ACC112 (cell line): ENCODE measurements at regions not wholly inside any gene's neighbourhood (a gene's known extent, or its start where the extent isn't known, plus 50 kb on each side); places are given as distances from the start of the nearest gene placed in this dataset.
"Not testable (repeated sequence)": the region's sequence is repeated elsewhere in the genome, so short reads cannot be mapped to it uniquely, and the experiment has no call there.

ENCODE experiments used
- H2AFZ ChIP-seq: fragments of 200-600 bp; sonication (generic); one replicate; pipeline ENCODE4 v1.6.0; 2017; ENCODE audit warnings: antibody characterized with exemption, low read length; ENCODE audit not compliant: unreplicated experiment
- H3K27ac ChIP-seq: fragments of 200-600 bp; sonication (generic); 2 replicates; pipeline ENCODE4 v1.5.1; 2014; ENCODE audit warnings: low read depth, mild to moderate bottlenecking, antibody characterized with exemption, low read length, moderate library complexity
- H3K27me3 ChIP-seq: fragments of 200-600 bp; sonication (generic); 2 replicates; pipeline ENCODE4 v1.6.1; 2014; ENCODE audit warnings: mild to moderate bottlenecking, antibody characterized with exemption, low read length, moderate library complexity, mixed read lengths; ENCODE audit not compliant: insufficient read depth
- H3K36me3 ChIP-seq: fragments of 200-600 bp; sonication (generic); 2 replicates; pipeline ENCODE4 v1.6.1; 2016; ENCODE audit warnings: mild to moderate bottlenecking, antibody characterized with exemption, low read length, moderate library complexity, mixed read lengths; ENCODE audit not compliant: insufficient read depth
- H3K4me1 ChIP-seq: fragments of 200-600 bp; sonication (generic); one replicate; pipeline ENCODE4 v1.6.1; 2016; ENCODE audit warnings: low read length, mixed read lengths; ENCODE audit not compliant: insufficient read depth, unreplicated experiment, control insufficient read depth
- H3K4me3 ChIP-seq: fragments of 200-600 bp; sonication (generic); 2 replicates; pipeline ENCODE4 v1.5.1; 2014; ENCODE audit warnings: mild to moderate bottlenecking, low read depth, low read length
- H3K79me2 ChIP-seq: fragments of 200-600 bp; sonication (generic); one replicate; pipeline ENCODE4 v1.6.0; 2016; ENCODE audit warnings: low read length; ENCODE audit not compliant: control insufficient read depth, unreplicated experiment, insufficient read depth

DNA sequence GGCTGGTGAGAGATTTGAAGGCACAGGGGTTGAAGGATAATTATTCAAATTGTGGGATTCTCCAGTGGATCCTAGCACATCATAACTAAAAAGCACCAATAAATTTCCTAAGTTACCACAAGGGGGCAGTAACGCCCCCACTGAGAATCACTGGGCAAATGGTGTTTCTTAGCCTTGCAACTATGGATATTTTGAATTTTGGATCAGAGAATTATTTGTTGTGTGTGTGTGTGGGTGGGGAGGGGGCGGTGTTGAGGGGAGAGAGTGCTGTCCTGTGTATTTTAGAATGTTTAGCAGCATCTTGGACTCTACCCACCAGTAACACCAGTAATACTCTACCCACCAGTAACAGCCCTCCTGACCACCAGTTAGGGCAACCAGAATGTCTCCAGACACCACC lies 63.3 kb upstream of the PRKG1 start:
- Histone ChIP-seq H3K4me3 (no peak overlapping the region), H3K79me2 (no peaks in the 10 kb centered on the region), H3K4me1 (peaks cover 5% of the 10 kb centered on the region), H3K27me3 (no peaks in the 10 kb centered on the region), H2AFZ (no peak overlapping the region), H3K36me3 (no peaks in the 10 kb centered on the region), H3K27ac (no peak overlapping the region)

DNA sequence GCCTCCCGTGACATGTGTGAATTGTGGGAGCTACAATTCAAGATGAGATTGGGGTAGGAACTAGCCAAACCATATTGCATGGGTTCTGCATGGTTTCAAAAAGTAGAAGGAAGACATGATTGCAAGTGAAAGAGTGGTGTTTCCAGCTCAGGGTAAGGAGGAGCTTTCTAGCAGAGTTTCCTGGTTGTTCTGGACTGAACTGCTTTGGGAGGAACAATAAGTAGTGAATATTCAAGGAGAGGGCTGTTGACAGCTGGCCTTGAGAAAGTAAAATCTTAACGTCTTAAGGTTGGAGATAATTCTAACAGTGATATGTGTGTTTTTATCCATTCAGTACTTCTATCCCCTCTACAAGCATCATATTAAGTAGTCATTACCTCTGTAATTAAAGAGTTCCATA lies 62.2 kb upstream of the PRKG1 start:
- H3K4me3 ChIP-seq, result no peak overlapping the region
- no peaks in the 10 kb centered on the region for H3K79me2 ChIP-seq
- H3K27ac ChIP-seq, result no peak overlapping the region
- peaks cover 5% of the 10 kb centered on the region for H3K4me1 ChIP-seq
- no peak overlapping the region for H2AFZ ChIP-seq
- no peaks in the 10 kb centered on the region for H3K36me3 ChIP-seq
- no peaks in the 10 kb centered on the region for H3K27me3 ChIP-seq

DNA sequence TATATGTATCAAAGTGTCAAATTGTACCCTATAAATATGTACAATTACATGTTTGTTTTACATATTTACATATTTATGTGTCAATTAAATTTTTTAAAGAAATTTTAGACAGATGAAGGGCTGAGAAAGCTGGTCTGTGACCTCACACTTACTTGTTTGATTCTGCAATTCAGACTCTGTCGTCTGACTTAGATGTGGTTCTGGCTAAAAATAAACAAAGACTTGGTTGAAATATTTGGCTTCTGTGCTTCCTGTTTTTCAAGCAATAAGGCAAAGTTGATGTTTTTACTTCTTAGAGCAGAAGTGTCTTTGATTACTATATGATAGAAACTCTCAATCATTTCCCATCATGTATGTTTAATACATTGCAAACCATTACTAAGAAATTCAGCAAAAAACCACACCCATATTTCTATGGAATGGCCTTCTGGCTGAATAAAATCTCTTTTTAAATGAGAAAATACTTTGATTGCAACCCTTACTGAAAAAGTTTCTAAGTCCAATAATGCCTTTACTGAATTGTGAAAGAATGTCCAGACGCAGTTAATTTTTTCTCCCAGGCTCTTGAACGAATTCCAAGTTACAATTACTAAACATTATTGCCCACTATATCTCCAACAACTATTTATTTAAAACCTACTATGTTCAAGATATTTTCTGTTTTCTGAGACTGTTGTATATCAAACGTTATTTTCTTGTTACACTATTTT lies 59.5 kb upstream of the PRKG1 start:
- H3K27ac ChIP-seq, result no peak overlapping the region
- peaks cover 5% of the 10 kb centered on the region for H3K4me1 ChIP-seq
- no peaks in the 10 kb centered on the region for H3K79me2 ChIP-seq

DNA sequence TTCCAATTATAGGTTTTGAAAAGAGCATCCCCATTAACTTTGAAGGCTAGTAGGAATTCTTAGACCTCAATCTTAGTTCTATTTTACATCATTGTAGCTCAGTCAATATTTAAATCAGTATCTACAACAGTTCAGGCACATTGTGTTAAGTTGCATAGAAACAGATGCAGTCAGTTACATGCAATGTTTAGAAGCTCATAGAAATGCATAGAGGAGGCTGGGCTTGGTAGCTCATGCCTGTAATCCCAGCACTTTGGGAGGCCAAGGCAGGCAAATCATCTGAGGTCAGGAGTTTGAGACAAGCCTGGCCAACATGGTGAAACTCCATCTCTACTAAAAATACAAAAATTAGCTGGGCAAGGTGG lies 58.9 kb upstream of the PRKG1 start:
- not testable (repeated sequence) for H3K4me3 ChIP-seq, H3K27me3 ChIP-seq, H3K27ac ChIP-seq, H3K36me3 ChIP-seq, H2AFZ ChIP-seq, H3K79me2 ChIP-seq, H3K4me1 ChIP-seq

More for the DNA sequence above, 59.5 kb upstream of the PRKG1 start:
- no peak overlapping the region for H2AFZ ChIP-seq
- H3K36me3 ChIP-seq, result no peaks in the 10 kb centered on the region
- H3K27me3 ChIP-seq, result no peaks in the 10 kb centered on the region
- no peak overlapping the region for H3K4me3 ChIP-seq

DNA sequence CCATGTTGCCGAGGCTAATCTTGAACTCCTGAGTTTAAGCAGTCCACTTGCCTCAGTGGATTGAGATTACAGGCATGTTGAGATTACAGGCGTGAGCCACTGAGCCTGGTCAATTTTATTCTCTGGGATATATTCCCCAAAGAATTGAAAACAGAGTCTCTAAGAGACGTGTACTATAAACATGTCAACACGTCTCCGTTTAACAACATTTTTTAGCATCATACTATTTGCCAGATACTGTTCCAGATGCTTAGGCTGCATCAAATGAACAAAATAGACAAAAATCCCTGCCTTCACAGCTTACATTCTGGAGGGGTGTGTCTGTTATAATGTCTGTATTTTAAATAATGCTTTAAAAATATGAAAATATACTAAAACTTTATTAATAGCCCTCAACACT lies 54.1 kb upstream of the PRKG1 start:
- H2AFZ ChIP-seq, result no peak overlapping the region
- no peak overlapping the region for H3K27ac ChIP-seq
- H3K4me3 ChIP-seq, result no peak overlapping the region
- H3K79me2 ChIP-seq, result no peaks in the 10 kb centered on the region
- H3K4me1 ChIP-seq, result no peaks in the 10 kb centered on the region
- H3K27me3 ChIP-seq, result no peaks in the 10 kb centered on the region
- no peaks in the 10 kb centered on the region for H3K36me3 ChIP-seq

DNA sequence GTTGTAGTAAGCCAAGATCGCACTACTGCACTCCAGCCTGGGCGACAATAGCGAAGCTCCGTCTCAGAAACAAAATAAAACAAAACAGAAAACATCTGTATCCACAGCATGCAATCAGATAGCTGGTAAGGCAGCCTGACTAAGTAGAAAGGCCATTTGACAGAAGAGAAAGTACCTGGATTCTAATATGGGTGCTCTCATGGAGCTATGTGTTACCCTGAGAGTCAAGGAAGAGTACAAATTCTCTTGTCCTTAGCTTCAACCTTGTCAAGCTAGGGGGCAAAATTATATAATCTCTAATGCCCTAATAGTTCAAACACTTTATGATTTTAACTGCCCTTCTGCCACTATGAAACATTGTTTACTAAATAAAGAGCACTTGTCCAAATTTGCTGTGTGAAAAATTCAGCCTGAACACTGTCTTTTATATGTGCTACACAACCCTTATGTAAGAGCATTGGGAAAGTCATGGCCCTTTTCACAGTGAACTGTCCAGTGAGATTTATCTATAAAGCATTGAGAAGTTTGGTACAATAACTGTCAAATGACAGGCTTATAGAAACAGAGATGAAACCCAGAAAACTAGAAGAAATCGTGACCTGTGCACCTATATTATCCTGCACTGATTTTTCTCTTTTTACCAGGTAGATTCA lies 51.2 kb upstream of the PRKG1 start:
- Histone ChIP-seq H3K79me2 (no peaks in the 10 kb centered on the region), H3K4me3 (no peak overlapping the region), H3K27me3 (no peaks in the 10 kb centered on the region), H3K36me3 (no peaks in the 10 kb centered on the region), H3K4me1 (peaks cover 4% of the 10 kb centered on the region), H3K27ac (no peak overlapping the region), H2AFZ (no peak overlapping the region)

DNA sequence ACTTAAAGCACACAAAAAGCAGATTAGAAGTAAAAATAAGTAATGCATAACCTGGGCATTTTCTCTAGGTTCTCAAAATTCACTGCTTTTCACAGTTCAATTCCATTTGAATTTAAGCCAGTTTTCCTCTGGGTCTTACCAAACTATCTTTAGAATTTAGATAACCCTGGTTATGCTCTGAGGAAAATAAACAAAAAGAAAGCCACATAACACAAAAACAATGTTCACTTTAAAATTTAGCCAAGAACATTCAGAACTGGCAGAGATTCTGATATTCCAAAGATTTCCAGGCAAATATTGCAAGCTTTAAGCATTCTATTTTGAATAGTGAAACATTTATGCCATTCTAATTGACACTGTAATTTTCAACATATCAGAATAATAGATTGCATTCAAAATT lies 50.7 kb upstream of the PRKG1 start:
- Histone ChIP-seq H3K27me3 (no peaks in the 10 kb centered on the region), H3K79me2 (no peaks in the 10 kb centered on the region), H3K4me3 (no peak overlapping the region), H3K36me3 (no peaks in the 10 kb centered on the region), H3K27ac (no peak overlapping the region), H2AFZ (no peak overlapping the region), H3K4me1 (peaks cover 8% of the 10 kb centered on the region)
